ENCODE measurements at regions not wholly inside any gene's neighbourhood (a gene's known extent, or its start where the extent isn't known, plus 50 kb on each side); places are given as distances from the start of the nearest gene placed in this dataset.

DNA sequence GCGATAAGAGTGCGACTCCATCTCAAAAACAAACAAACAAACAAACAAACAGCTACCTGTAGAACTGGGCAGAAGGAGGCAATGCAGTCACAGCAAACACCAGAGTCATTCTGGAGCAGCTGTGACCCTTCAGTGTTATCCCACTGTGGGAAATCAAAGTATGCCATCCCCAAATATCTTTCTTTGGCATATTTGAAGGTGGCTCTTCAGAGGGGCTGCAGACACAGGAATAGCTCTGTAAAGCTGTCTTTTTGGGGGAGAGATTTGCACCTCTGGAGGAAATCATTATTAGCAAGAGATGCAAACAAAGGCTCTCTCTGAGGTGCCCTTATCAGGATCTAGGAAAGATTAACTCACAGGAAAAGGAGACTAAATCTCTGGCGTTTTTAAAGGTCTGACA, 98.5 kb upstream of the XPO1 start (continued):
- no peak for TF ChIP-seq CHD7 (IDR thresholded peaks at IDR 0.05; ENCODE audit: insufficient replicate concordance, low read length)
- TF ChIP-seq EP300 (IDR thresholded peaks at IDR 0.05; ENCODE audit: borderline replicate concordance in 1 of 2, low read depth in 2 of 2, low read length in 2 of 2), result no peak
- TF ChIP-seq SAP30 (IDR thresholded peaks at IDR 0.05; ENCODE audit: insufficient read depth, insufficient replicate concordance, low read length), result no peak
- no peak for TF ChIP-seq SIX5 (IDR thresholded peaks at IDR 0.05; ENCODE audit: low read depth, low read length)
- TF ChIP-seq JUND (IDR thresholded peaks at IDR 0.05; ENCODE audit: low read length), result no peak
- no peak for TF ChIP-seq KDM1A (IDR thresholded peaks at IDR 0.05; ENCODE audit: borderline replicate concordance, low read length)
- TF ChIP-seq SIRT6 (IDR thresholded peaks at IDR 0.05; ENCODE audit: low read length), result no peak
- no peak for TF ChIP-seq GABPA (IDR thresholded peaks at IDR 0.05; ENCODE audit: borderline replicate concordance, insufficient read depth, low read length)
- TF ChIP-seq FOSL1 (IDR thresholded peaks at IDR 0.05; ENCODE audit: insufficient read depth, low read depth, low read length), result no peak

Data from H1 (cell line).